Skeletal muscle satellite cell (primary cell): ENCODE measurements at regions not wholly inside any gene's neighbourhood (a gene's known extent, or its start where the extent isn't known, plus 50 kb on each side); places are given as distances from the start of the nearest gene placed in this dataset.
"Not testable (repeated sequence)": the region's sequence is repeated elsewhere in the genome, so short reads cannot be mapped to it uniquely, and the experiment has no call there.

Source experiments
- H3K27me3 ChIP-seq: 2 replicates; pipeline ENCODE4 v1.7.0; 2013; ENCODE audit warnings: low read length; ENCODE audit not compliant: control insufficient read depth, insufficient read depth
- H3K36me3 ChIP-seq: 2 replicates; pipeline ENCODE4 v1.7.0; 2013; ENCODE audit warnings: mild to moderate bottlenecking, control low read depth, low read length; ENCODE audit not compliant: insufficient read depth
- H3K4me1 ChIP-seq: 2 replicates; pipeline ENCODE4 v1.7.0; 2013; ENCODE audit warnings: low read length; ENCODE audit not compliant: control insufficient read depth, insufficient read depth
- H3K4me2 ChIP-seq: 2 replicates; pipeline ENCODE4 v1.7.0; 2013; ENCODE audit warnings: mild to moderate bottlenecking, low read length
- H3K4me3 ChIP-seq: 2 replicates; pipeline ENCODE4 v1.7.0; 2013; ENCODE audit warnings: low read length
- H3K9ac ChIP-seq: 2 replicates; pipeline ENCODE4 v1.7.0; 2013; ENCODE audit warnings: mild to moderate bottlenecking, low read depth, low read length, moderate library complexity
- H3K9me3 ChIP-seq: replicated peaks from 2 replicates; pipeline ENCODE4 v1.7.0; 2013; ENCODE audit warnings: mild to moderate bottlenecking, control low read depth, low read length

DNA sequence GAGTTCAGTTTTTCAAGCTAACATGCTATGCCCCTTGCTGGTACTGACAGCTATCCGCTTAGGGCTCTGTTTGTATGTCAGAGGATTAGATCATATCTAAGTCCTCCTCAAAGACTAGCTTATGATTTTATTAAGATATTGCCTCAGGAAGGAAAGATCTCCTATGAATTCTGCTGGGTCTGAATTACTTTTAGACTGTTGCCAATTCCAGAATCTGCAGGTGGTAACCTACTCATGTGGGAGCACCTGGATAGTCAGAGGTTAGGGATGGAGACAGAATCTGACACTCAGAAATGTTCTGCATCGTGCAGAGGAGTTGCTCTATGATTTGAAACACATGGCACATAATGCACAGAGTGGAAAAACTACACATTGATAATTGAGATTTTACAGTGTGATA is 843.4 kb downstream of the SLC6A15 start:
- Histone ChIP-seq H3K27me3 (no peaks in the 10 kb centered on the region), H3K9me3 (no peaks in the 10 kb centered on the region), H3K9ac (no peak overlapping the region), H3K4me1 (no peaks in the 10 kb centered on the region), H3K4me2 (no peak overlapping the region), H3K36me3 (no peaks in the 10 kb centered on the region), H3K4me3 (no peak overlapping the region)

DNA sequence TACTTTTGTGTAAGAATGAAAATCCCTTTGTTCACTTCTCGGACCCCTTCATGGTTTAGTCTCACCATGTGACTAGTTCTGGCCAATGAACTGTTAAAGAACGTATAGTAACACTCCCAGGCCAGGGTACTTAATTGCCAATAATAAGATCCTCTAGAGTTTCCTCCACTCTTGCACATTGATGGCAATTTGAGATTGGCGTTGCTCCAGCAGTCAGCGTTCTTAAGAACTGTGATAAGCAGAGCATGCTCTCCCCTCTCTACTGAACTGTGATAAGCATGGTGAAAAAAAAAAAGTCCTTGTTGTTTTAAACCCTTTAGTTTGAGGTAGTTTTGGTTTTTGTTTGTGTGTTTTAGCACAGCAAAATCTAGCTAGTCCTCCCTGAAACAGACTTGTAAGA is 854.5 kb downstream of the SLC6A15 start:
- no peaks in the 10 kb centered on the region for H3K36me3 ChIP-seq
- H3K4me2 ChIP-seq: no peak overlapping the region
- no peaks in the 10 kb centered on the region for H3K4me1 ChIP-seq
- no peaks in the 10 kb centered on the region for H3K9me3 ChIP-seq
- no peak overlapping the region for H3K9ac ChIP-seq
- no peaks in the 10 kb centered on the region for H3K27me3 ChIP-seq
- H3K4me3 ChIP-seq: no peak overlapping the region

DNA sequence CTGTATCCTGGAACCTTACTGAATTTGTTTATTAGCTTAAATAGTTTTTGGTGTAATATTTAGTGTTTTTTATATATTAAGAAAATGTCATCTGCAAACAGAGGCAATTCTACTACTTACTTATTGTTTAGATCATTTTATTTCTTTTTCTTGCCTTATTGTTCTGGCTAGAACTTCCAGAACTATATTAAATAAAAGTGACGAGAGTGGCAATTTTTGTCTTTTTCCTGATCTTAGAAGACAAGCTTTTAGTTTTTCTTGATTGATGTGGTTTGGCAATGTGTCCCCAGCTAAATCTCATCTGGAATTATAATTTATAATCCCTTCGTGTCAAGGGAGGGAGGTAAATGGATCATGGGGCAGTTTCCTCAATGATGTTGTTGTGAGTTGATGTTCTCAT is 857.8 kb downstream of the SLC6A15 start:
- H3K27me3 ChIP-seq: no peaks in the 10 kb centered on the region
- H3K9me3 ChIP-seq: no peaks in the 10 kb centered on the region
- H3K4me3 ChIP-seq: no peak overlapping the region
- no peaks in the 10 kb centered on the region for H3K36me3 ChIP-seq
- no peak overlapping the region for H3K9ac ChIP-seq
- H3K4me1 ChIP-seq: no peaks in the 10 kb centered on the region
- no peak overlapping the region for H3K4me2 ChIP-seq

DNA sequence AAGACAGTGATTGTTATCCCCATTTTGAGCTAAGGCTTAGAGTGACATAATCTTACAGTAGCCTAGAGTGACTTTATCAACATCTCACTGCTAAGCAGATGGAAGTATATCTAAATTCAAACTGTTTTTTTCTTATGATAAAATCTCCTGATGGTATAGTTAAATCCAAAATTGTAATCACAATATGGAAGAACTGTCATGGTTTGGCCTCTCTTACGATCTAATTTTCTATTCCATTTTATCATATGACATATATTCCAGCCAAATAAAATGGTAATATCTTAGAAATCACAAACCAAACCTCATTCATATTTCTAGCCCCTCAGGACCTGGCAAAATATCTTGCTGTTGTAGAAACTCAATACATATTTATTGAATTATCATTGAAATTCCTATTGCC is 864.7 kb downstream of the SLC6A15 start:
- H3K4me3 ChIP-seq: no peak overlapping the region
- H3K4me2 ChIP-seq: no peak overlapping the region
- no peaks in the 10 kb centered on the region for H3K9me3 ChIP-seq
- H3K27me3 ChIP-seq: no peaks in the 10 kb centered on the region
- no peaks in the 10 kb centered on the region for H3K4me1 ChIP-seq
- no peaks in the 10 kb centered on the region for H3K36me3 ChIP-seq
- no peak overlapping the region for H3K9ac ChIP-seq

DNA sequence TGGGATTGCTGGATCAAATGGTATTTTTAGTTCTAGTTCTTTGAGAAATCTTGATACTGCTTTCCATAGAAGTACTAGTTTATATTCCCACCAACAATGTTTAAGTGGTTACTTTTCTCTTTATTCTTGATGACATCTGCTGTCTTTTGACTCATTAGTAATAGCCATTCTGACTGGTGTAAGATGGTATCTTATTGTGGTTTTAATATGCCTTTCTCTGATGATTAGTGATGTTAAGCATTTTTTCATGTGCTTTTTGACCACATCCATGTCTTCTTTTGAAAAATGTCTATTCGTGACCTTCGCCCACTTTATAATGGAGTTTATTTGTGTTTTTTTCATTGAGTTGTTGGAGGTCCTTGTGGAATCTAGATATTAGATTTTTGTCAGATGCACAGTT is 865.7 kb downstream of the SLC6A15 start:
- Histone ChIP-seq H3K9ac (no peak overlapping the region), H3K4me3 (no peak overlapping the region), H3K9me3 (no peaks in the 10 kb centered on the region), H3K4me2 (no peak overlapping the region), H3K27me3 (no peaks in the 10 kb centered on the region), H3K36me3 (no peaks in the 10 kb centered on the region), H3K4me1 (no peaks in the 10 kb centered on the region)

DNA sequence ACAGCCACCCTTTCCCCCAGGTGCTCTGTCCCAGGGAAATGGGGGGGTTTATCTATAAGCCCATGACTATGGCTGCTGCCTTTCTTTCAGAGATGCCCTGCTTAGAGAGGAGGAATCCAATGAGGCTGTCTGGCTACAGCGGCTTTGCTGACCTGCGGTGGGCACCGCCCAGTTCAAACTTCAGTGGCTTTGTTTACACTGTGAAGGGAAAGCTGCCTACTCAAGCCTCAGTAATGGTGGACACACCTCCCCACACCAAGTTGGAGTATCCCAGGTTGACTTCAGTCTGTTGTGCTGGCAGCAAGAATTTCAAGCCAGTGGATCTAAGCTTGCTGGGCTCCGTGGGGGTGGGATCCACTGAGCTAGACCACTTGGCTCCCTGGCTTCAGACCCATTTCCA is 869.2 kb downstream of the SLC6A15 start:
- Histone ChIP-seq H3K9me3 (no peaks in the 10 kb centered on the region), H3K27me3 (no peaks in the 10 kb centered on the region), H3K4me2 (no peak overlapping the region), H3K36me3 (no peaks in the 10 kb centered on the region), H3K4me1 (no peaks in the 10 kb centered on the region), H3K9ac (no peak overlapping the region), H3K4me3 (no peak overlapping the region)

DNA sequence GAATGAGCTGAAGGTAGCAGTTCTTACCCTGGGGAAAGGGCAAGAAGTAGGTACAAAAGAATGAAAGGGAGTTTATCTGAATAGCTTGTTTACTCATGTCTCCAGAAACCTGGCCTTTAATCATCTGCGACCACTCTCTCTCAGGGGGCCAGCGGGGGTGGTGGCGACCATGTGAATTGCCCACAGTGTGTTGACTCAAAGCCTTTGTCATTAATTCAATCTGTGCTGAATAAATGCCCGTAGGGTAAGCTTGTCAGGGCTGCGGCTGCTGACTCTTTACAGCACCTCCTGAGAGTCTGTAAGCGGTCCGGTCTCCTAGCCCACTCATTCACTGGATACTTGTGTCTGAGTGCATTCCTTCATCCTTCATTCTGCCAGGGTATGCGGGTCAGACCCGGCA is 874.4 kb downstream of the SLC6A15 start:
- Histone ChIP-seq H3K27me3 (no peaks in the 10 kb centered on the region), H3K9ac (no peak overlapping the region), H3K4me2 (no peak overlapping the region), H3K9me3 (no peaks in the 10 kb centered on the region), H3K4me1 (no peaks in the 10 kb centered on the region), H3K4me3 (no peak overlapping the region), H3K36me3 (no peaks in the 10 kb centered on the region)

DNA sequence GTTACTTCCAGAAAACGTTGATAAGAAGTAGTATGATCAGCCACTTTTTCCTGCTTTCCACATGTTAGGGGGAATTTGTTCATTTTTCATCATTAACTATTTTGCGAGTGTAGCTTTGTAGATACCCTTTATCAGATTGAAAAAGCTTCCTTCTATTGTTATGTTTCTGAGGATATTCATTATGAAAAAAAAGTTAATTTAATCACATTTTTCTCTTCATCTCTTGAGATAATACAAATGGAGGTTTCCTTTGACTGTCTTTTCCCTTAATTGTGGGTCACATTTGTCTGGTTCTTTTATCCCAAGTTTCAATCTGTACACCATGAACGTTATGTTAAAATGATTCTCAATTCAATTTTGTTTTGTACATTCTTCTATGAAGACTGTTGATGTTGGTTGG is 875.7 kb downstream of the SLC6A15 start:
- H3K9ac ChIP-seq: no peak overlapping the region
- H3K27me3 ChIP-seq: no peaks in the 10 kb centered on the region
- H3K4me3 ChIP-seq: no peak overlapping the region
- no peaks in the 10 kb centered on the region for H3K4me1 ChIP-seq
- H3K4me2 ChIP-seq: no peak overlapping the region
- no peaks in the 10 kb centered on the region for H3K9me3 ChIP-seq
- no peaks in the 10 kb centered on the region for H3K36me3 ChIP-seq

DNA sequence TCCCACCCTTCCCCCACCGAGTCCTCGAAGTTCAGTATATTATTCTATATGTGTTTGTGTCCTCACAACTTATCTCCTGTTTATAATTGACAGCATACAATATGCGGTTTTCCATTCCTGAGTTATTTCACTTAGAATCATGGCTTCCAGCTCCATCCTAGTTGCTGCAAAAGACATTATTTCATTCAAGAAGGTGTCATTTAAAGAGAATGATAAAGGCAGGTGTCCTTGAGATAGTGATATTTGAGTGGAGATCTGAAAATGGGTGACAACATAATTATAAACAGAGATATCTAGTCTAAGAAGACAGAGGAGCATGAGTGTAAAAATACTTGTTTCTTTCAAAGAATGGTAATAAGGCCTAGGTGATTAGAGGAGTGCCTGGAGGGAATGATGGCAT is 876.8 kb downstream of the SLC6A15 start:
- no peaks in the 10 kb centered on the region for H3K9me3 ChIP-seq
- no peaks in the 10 kb centered on the region for H3K36me3 ChIP-seq
- H3K4me1 ChIP-seq: no peaks in the 10 kb centered on the region
- no peaks in the 10 kb centered on the region for H3K27me3 ChIP-seq
- no peak overlapping the region for H3K9ac ChIP-seq
- no peak overlapping the region for H3K4me2 ChIP-seq
- no peak overlapping the region for H3K4me3 ChIP-seq

DNA sequence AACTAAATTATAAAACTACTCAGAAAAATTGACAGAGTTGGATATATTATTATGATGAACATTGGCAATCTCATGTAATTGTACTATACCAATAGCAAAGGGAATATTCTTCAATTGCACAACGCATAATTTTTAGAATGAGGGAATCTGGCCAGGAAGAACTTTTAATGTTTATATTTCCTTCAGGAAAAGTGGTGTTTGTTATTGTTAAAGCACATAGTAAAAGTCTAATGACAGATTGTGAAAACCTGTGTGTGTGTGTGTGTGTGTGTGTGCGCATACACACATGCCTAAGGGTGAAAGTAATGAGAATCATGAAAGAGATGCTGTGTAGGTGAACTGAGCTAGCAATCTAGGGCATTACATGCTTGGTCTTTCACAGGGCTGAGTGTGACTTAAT is 877.7 kb downstream of the SLC6A15 start:
- no peaks in the 10 kb centered on the region for H3K27me3 ChIP-seq
- H3K9me3 ChIP-seq: no peaks in the 10 kb centered on the region
- no peaks in the 10 kb centered on the region for H3K4me1 ChIP-seq
- H3K4me2 ChIP-seq: no peak overlapping the region
- no peak overlapping the region for H3K4me3 ChIP-seq
- H3K36me3 ChIP-seq: no peaks in the 10 kb centered on the region
- no peak overlapping the region for H3K9ac ChIP-seq

DNA sequence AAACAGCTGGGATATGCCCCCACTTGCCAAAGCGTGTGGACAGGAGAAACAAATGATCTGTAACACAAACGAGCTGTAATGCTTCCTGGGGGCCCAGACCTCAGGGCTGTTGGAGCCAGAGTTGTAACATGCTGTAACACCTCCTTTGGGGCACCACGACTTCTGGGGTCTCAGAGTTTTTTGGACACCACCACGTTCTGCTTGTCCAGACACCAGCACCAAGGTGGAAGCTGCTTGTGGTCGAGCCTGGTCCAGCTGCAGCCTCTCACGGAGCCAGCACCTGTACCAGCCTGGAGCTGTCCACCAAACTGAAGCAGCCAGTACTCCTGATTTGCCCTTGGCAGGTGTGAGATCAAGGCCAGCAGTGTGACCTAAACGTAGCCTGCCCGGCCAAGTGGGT is 879.4 kb downstream of the SLC6A15 start:
- no peaks in the 10 kb centered on the region for H3K9me3 ChIP-seq
- no peaks in the 10 kb centered on the region for H3K36me3 ChIP-seq
- H3K4me3 ChIP-seq: no peak overlapping the region
- H3K27me3 ChIP-seq: no peaks in the 10 kb centered on the region
- no peak overlapping the region for H3K4me2 ChIP-seq
- H3K9ac ChIP-seq: no peak overlapping the region
- H3K4me1 ChIP-seq: no peaks in the 10 kb centered on the region

DNA sequence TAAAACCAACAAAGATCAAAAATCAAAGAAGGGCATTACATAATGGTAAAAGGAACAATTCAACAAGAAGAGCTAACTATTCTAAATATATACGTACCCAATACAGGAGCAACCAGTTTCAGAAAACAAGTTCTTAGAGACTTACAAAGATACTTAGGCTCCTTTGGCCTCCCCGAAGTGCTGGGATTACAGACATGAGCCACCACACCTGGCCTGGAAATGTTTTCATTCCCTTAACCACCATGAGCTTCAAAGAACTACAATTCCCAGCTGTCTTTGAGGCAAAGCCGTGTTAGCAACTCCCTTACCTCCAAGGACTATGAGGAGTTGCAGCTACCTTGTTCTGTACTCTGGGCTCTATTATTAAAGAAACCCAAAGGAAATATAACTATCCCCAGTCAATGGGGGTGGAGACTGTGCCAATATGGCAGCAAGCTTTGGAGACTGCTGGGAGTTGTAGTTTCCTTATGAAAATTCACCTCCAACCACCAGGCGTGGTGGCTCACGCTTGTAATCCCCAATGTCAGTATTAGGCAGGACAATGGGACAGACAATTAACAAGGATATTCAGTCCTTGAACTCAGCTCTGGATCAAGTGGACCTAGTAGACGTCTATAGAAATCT is 893.9 kb downstream of the SLC6A15 start:
- not testable (repeated sequence) for H3K36me3 ChIP-seq

More for the DNA sequence above, 893.9 kb downstream of the SLC6A15 start:
- not testable (repeated sequence) for H3K9me3 ChIP-seq, H3K9ac ChIP-seq, H3K27me3 ChIP-seq, H3K4me2 ChIP-seq, H3K4me3 ChIP-seq, H3K4me1 ChIP-seq
